H1 (cell line): ENCODE measurements at regions not wholly inside any gene's neighbourhood (a gene's known extent, or its start where the extent isn't known, plus 50 kb on each side); places are given as distances from the start of the nearest gene placed in this dataset.

Source experiments
- CTCF ChIA-PET: fragments of 300-600 bp; sonication (Branson Sonifier 250); formaldehyde crosslinking; loops from one replicate; lab custom pipeline; 2021; ENCODE audit not compliant: partially characterized antibody; lab: Charles Lee
- POLR2A ChIA-PET: fragments of 300-600 bp; sonication (Branson Sonifier 250); formaldehyde crosslinking; loops from one replicate; lab custom pipeline; 2021; ENCODE audit warnings: inconsistent platforms; ENCODE audit not compliant: partially characterized antibody; lab: Charles Lee
- DNase-seq, 2 experiments: peaks; one replicate each; pipeline versions ENCODE4 v3.0.0 to v3.0.0-alpha.2; 2010 to 2022; ENCODE audit warnings: low spot score in 2 of 2, low read depth in 1 of 2, mixed read lengths in 1 of 2
- FAIRE-seq: peaks from 2 replicates; lab custom pipeline; 2011; peaks lifted over from hg19 to GRCh38; lab: Jason Lieb, UNC
- H2AFZ ChIP-seq: 2 replicates; pipeline ENCODE4 v1.8.1; 2012; ENCODE audit warnings: low read length, inconsistent platforms
- H2AK5ac ChIP-seq: 2 replicates; pipeline ENCODE4 v1.6.1; 2013; ENCODE audit warnings: low read depth, low read length
- H2BK120ac ChIP-seq: replicated peaks from 2 replicates; pipeline ENCODE3; 2013; ENCODE audit warnings: low read depth, low read length, inconsistent platforms
- H2BK12ac ChIP-seq: 2 replicates; pipeline ENCODE4 v1.6.1; 2013; ENCODE audit warnings: low read depth, low read length
- H2BK15ac ChIP-seq: 2 replicates; pipeline ENCODE4 v1.6.1; 2013; ENCODE audit warnings: low read length
- H2BK20ac ChIP-seq: 2 replicates; pipeline ENCODE4 v1.6.1; 2013; ENCODE audit warnings: low read length
- H2BK5ac ChIP-seq: 2 replicates; pipeline ENCODE4 v1.6.1; 2013; ENCODE audit warnings: low read depth, low read length
- H3K14ac ChIP-seq: 2 replicates; pipeline ENCODE4 v1.6.1; 2013; ENCODE audit warnings: inconsistent platforms; ENCODE audit not compliant: insufficient read length
- H3K18ac ChIP-seq: 2 replicates; pipeline ENCODE4 v1.6.1; 2013; ENCODE audit warnings: low read length; ENCODE audit errors: extremely low read depth
- H3K23ac ChIP-seq: 2 replicates; pipeline ENCODE4 v1.6.1; 2013; ENCODE audit warnings: inconsistent platforms; ENCODE audit not compliant: insufficient read length
- H3K23me2 ChIP-seq: 2 replicates; pipeline ENCODE4 v1.6.1; 2013; ENCODE audit warnings: low read depth, low read length
- H3K27ac ChIP-seq: 2 replicates; pipeline ENCODE4 v1.6.1; 2011; ENCODE audit warnings: low read depth, low read length, inconsistent platforms
- H3K27me3 ChIP-seq, 4 experiments: replicated peaks in 1 of 4; 1 replicate in 1 of 4; 2 replicates in 3 of 4; pipeline versions ENCODE4 v1.6.1 to v1.8.1; 2011 to 2013; ENCODE audit warnings: low read length in 3 of 4, mild to moderate bottlenecking in 3 of 4, inconsistent platforms in 2 of 4, mixed read lengths in 2 of 4, moderate library complexity in 1 of 4; ENCODE audit not compliant: control insufficient read depth in 3 of 4, insufficient read depth in 3 of 4; ENCODE audit errors: extremely low read depth in 1 of 4
- H3K36me3 ChIP-seq, 4 experiments: 2 replicates each; pipeline versions ENCODE4 v1.6.1 to v1.8.1; 2011 to 2013; ENCODE audit warnings: mild to moderate bottlenecking in 4 of 4, low read length in 3 of 4, moderate library complexity in 2 of 4, control low read depth in 1 of 4, inconsistent platforms in 1 of 4; ENCODE audit not compliant: insufficient read depth in 4 of 4, control insufficient read depth in 2 of 4
- H3K4ac ChIP-seq: replicated peaks from 2 replicates; pipeline ENCODE3; 2013; ENCODE audit warnings: low read length, low read depth, mixed read lengths, inconsistent platforms; ENCODE audit not compliant: insufficient read length
- H3K4me1 ChIP-seq, 4 experiments: replicated peaks in 1 of 4; 1 replicate in 1 of 4; 2 replicates in 3 of 4; pipeline versions ENCODE4 v1.6.1 to v1.8.1; 2011 to 2013; ENCODE audit warnings: low read length in 3 of 4, inconsistent platforms in 2 of 4, mixed read lengths in 1 of 4; ENCODE audit not compliant: insufficient read depth in 4 of 4, control insufficient read depth in 3 of 4
- H3K4me2 ChIP-seq, 2 experiments: 2 replicates each; pipeline versions ENCODE4 v1.6.1 to v1.8.1; 2011 to 2013; ENCODE audit warnings: low read depth in 2 of 2, low read length in 2 of 2, control low read depth in 1 of 2, inconsistent platforms in 1 of 2, mild to moderate bottlenecking in 1 of 2; ENCODE audit not compliant: insufficient read depth in 1 of 2
- H3K4me3 ChIP-seq, 4 experiments: fragments of 200-600, 300-600 bp in 1 of 4; sonication (generic), shearing (Covaris generic), sonication (Bioruptor Twin) in 1 of 4; 2 replicates each; pipeline versions ENCODE4 v1.5.1 to v1.8.1; 2011 to 2016; ENCODE audit warnings: low read length in 4 of 4, low read depth in 3 of 4, control low read depth in 2 of 4, inconsistent platforms in 2 of 4, mild to moderate bottlenecking in 2 of 4, mixed read lengths in 1 of 4, moderate library complexity in 1 of 4; ENCODE audit not compliant: insufficient read depth in 2 of 4; ENCODE audit errors: extremely low read depth in 1 of 4
- H3K56ac ChIP-seq: replicated peaks from 2 replicates; pipeline ENCODE3; 2013; ENCODE audit warnings: low read depth, mild to moderate bottlenecking, mixed read lengths, low read length, inconsistent platforms; ENCODE audit not compliant: insufficient read length
- H3K79me1 ChIP-seq: 2 replicates; pipeline ENCODE4 v1.6.1; 2013; ENCODE audit warnings: low read depth, low read length, control low read depth
- H3K79me2 ChIP-seq, 2 experiments: 2 replicates each; pipeline versions ENCODE4 v1.6.1 to v1.8.1; 2012 to 2013; ENCODE audit warnings: low read length in 2 of 2, mild to moderate bottlenecking in 2 of 2, inconsistent platforms in 1 of 2; ENCODE audit not compliant: insufficient read depth in 2 of 2, control insufficient read depth in 1 of 2
- H3K9ac ChIP-seq, 4 experiments: replicated peaks in 1 of 4; 1 replicate in 1 of 4; 2 replicates in 3 of 4; pipeline versions ENCODE4 v1.6.1 to v1.8.1; 2011 to 2013; ENCODE audit warnings: low read depth in 3 of 4, low read length in 3 of 4, control low read depth in 2 of 4, mild to moderate bottlenecking in 2 of 4, moderate library complexity in 2 of 4, inconsistent platforms in 1 of 4; ENCODE audit errors: extremely low read depth in 1 of 4
- H3K9me3 ChIP-seq, 2 experiments: 2 replicates each; pipeline versions ENCODE4 v1.6.1 to v1.8.1; 2012 to 2013; ENCODE audit warnings: mild to moderate bottlenecking in 2 of 2, moderate library complexity in 2 of 2, control low read depth in 1 of 2, inconsistent platforms in 1 of 2, low read depth in 1 of 2, low read length in 1 of 2, mixed read lengths in 1 of 2; ENCODE audit not compliant: insufficient read depth in 2 of 2
- H4K20me1 ChIP-seq, 2 experiments: replicated peaks in 1 of 2; 2 replicates each; pipeline versions ENCODE3 to v1.8.1; 2011 to 2013; ENCODE audit warnings: inconsistent platforms in 2 of 2, low read length in 2 of 2, mild to moderate bottlenecking in 1 of 2; ENCODE audit not compliant: insufficient read depth in 2 of 2, control insufficient read depth in 1 of 2
- H4K5ac ChIP-seq: 2 replicates; pipeline ENCODE4 v1.6.1; 2013; ENCODE audit warnings: low read length, low read depth, mixed read lengths, inconsistent platforms; ENCODE audit not compliant: insufficient read length
- H4K8ac ChIP-seq: 2 replicates; pipeline ENCODE4 v1.8.0; 2013; ENCODE audit warnings: mild to moderate bottlenecking, moderate library complexity, low read length, inconsistent platforms; ENCODE audit not compliant: insufficient read depth; ENCODE audit errors: extremely low read depth
- H4K91ac ChIP-seq: replicated peaks from 2 replicates; pipeline ENCODE3; 2013; ENCODE audit warnings: low read length, mixed read lengths, inconsistent platforms; ENCODE audit not compliant: insufficient read length
- CBX5 ChIP-seq: fragments of 300-800, 300-1000 bp; sonication (generic); IDR thresholded peaks from 2 replicates; pipeline ENCODE4 v1.7.1; 2016; ENCODE audit warnings: antibody characterized with exemption, low read length, low read depth
- E2F6 ChIP-seq: IDR thresholded peaks from 2 replicates; pipeline ENCODE4 v1.6.1; 2012; ENCODE audit warnings: inconsistent platforms
- EGR1 ChIP-seq: IDR thresholded peaks from 2 replicates; pipeline ENCODE4 v1.6.1; 2011; ENCODE audit warnings: low read depth, low read length, borderline replicate concordance
- EZH2 ChIP-seq: fragments of 200-600 bp; sonication (generic); IDR thresholded peaks from 2 replicates; pipeline ENCODE4 v1.7.1; 2012; ENCODE audit warnings: low read depth, mild to moderate bottlenecking, moderate library complexity, low read length, inconsistent platforms; ENCODE audit not compliant: severe bottlenecking
- JUN ChIP-seq: IDR thresholded peaks from 2 replicates; pipeline ENCODE4 v1.6.1; 2011; ENCODE audit warnings: low read depth, mild to moderate bottlenecking, improper control_type of control experiment, low read length
- KDM5A ChIP-seq: fragments of 200-600 bp; IDR thresholded peaks from 2 replicates; pipeline ENCODE4 v1.7.1; 2012; ENCODE audit warnings: mild to moderate bottlenecking, low read length, inconsistent platforms, mixed read lengths
- POLR2AphosphoS5 ChIP-seq: IDR thresholded peaks from 2 replicates; pipeline ENCODE4 v1.6.1; 2011; ENCODE audit warnings: low read depth, low read length
- RAD21 ChIP-seq, 2 experiments: IDR thresholded peaks in 1 of 2; conservative IDR thresholded peaks in 1 of 2; 2 replicates each; pipeline ENCODE4 v1.6.1; 2011; ENCODE audit warnings: low read depth in 2 of 2, low read length in 2 of 2, improper control_type of control experiment in 1 of 2, inconsistent platforms in 1 of 2, mild to moderate bottlenecking in 1 of 2, moderate library complexity in 1 of 2
- RBBP5 ChIP-seq: IDR thresholded peaks from 2 replicates; pipeline ENCODE4 v1.7.1; 2012; ENCODE audit warnings: low read depth, mild to moderate bottlenecking, inconsistent platforms, low read length, moderate library complexity, borderline replicate concordance
- SIN3A ChIP-seq, 2 experiments: IDR thresholded peaks in 1 of 2; conservative IDR thresholded peaks in 1 of 2; 2 replicates each; pipeline ENCODE4 v1.6.1; 2011 to 2012; ENCODE audit warnings: low read length in 2 of 2, improper control_type of control experiment in 1 of 2, low read depth in 1 of 2, mild to moderate bottlenecking in 1 of 2
- SUZ12 ChIP-seq: fragments of 200-600 bp; sonication (generic); IDR thresholded peaks from 2 replicates; pipeline ENCODE4 v1.6.1; 2012; ENCODE audit warnings: mild to moderate bottlenecking, inconsistent platforms, low read length, moderate library complexity, mixed read lengths
- TAF1 ChIP-seq: IDR thresholded peaks from 2 replicates; pipeline ENCODE4 v1.6.1; 2011; ENCODE audit warnings: mild to moderate bottlenecking, low read depth, low read length
- TCF12 ChIP-seq: IDR thresholded peaks from 2 replicates; pipeline ENCODE4 v1.6.1; 2011; ENCODE audit warnings: low read depth, mild to moderate bottlenecking, low read length
- YY1 ChIP-seq: IDR thresholded peaks from 2 replicates; pipeline ENCODE4 v1.6.1; 2011; ENCODE audit warnings: low read depth, mild to moderate bottlenecking, low read length
- TF ChIP-seq, protein P1 (sequence below): IDR thresholded peaks from 2 replicates; pipeline ENCODE4 v1.6.1; 2011; ENCODE audit warnings: low read depth, mild to moderate bottlenecking, low read length; ENCODE audit not compliant: insufficient read depth

- CTCF ChIA-PET = no interaction called here
Measured at GRCh38 chr16:60648290-60648689, 1387.9 kb downstream of the CDH8 start.

More at GRCh38 chr16:60648290-60648689, 1387.9 kb downstream of the CDH8 start:
- no peak overlapping the region for H3K14ac ChIP-seq
- no peaks in the 10 kb centered on the region for H3K23me2 ChIP-seq
- no peaks in the 10 kb centered on the region for H3K36me3 ChIP-seq
- H3K9me3 ChIP-seq = no peaks in the 10 kb centered on the region
- H2AK5ac ChIP-seq = no peak overlapping the region
- no peak overlapping the region for H3K18ac ChIP-seq
- no peak overlapping the region for H2AFZ ChIP-seq
- no peaks in the 10 kb centered on the region; a peak in 1 of 7 replicates for H3K4me1 ChIP-seq
- H4K8ac ChIP-seq = no peak overlapping the region
- H3K56ac ChIP-seq = no peak overlapping the region
- H3K4ac ChIP-seq = no peak overlapping the region
- POLR2A ChIA-PET = no interaction called here
- FAIRE-seq (no peak), DNase-seq (no peak)
- no peak overlapping the region for H2BK20ac ChIP-seq
- no peak overlapping the region for H4K91ac ChIP-seq
- H4K20me1 ChIP-seq = no peaks in the 10 kb centered on the region
- H2BK15ac ChIP-seq = no peak overlapping the region
- H4K5ac ChIP-seq = no peak overlapping the region
- no peak overlapping the region for H3K9ac ChIP-seq
- TF ChIP-seq RBBP5 (no peak), CBX5 (no peak), SIN3A (conservative IDR thresholded peaks at IDR 0.05 in 1 of 2, IDR thresholded peaks at IDR 0.05 in 1 of 2; ENCODE audit: low read depth in 1 of 2, low read length in 2 of 2) (no peak), EZH2 (no peak), TCF12 (no peak), YY1 (no peak), JUN (no peak), POLR2AphosphoS5 (no peak), TAF1 (no peak), E2F6 (no peak), RAD21 (IDR thresholded peaks at IDR 0.05 in 1 of 2, conservative IDR thresholded peaks at IDR 0.05 in 1 of 2; ENCODE audit: low read depth in 2 of 2, low read length in 2 of 2) (no peak), EGR1 (no peak), KDM5A (no peak), SUZ12 (no peak)
- TF ChIP-seq, protein P1, sequence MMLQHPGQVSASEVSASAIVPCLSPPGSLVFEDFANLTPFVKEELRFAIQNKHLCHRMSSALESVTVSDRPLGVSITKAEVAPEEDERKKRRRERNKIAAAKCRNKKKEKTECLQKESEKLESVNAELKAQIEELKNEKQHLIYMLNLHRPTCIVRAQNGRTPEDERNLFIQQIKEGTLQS = no peak
- H3K27me3 ChIP-seq = no peaks in the 10 kb centered on the region
- no peaks in the 10 kb centered on the region for H3K79me1 ChIP-seq
- no peaks in the 10 kb centered on the region for H3K79me2 ChIP-seq
- H2BK5ac ChIP-seq = no peak overlapping the region
- no peak overlapping the region for H3K4me3 ChIP-seq
- no peak overlapping the region for H3K27ac ChIP-seq
- H2BK120ac ChIP-seq = no peak overlapping the region
- H3K4me2 ChIP-seq = no peak overlapping the region
- no peak overlapping the region for H3K23ac ChIP-seq
- H2BK12ac ChIP-seq = no peak overlapping the region
